ENCODE measurements at regions not wholly inside any gene's neighbourhood (a gene's known extent, or its start where the extent isn't known, plus 50 kb on each side); places are given as distances from the start of the nearest gene placed in this dataset.

GRCh38 chr5:3736926-3737325 lies 141.3 kb downstream of the IRX1 start:
- DNase-seq (ENCODE audit: low read depth, low spot score): no peak
- POLR2A ChIA-PET: no interaction called here
- CTCF ChIA-PET: no interaction called here
- TF ChIP-seq CTCF (IDR thresholded peaks at IDR 0.05; ENCODE audit: insufficient read depth, low read length, missing control alignments): no peak
- H3K4me3 ChIP-seq (ENCODE audit: low read depth, low read length): no peak overlapping the region

GRCh38 chr5:3738919-3739318 lies 143.3 kb downstream of the IRX1 start:
- TF ChIP-seq CTCF (IDR thresholded peaks at IDR 0.05; ENCODE audit: insufficient read depth, low read length, missing control alignments): no peak
- no peak overlapping the region for H3K4me3 ChIP-seq (ENCODE audit: low read depth, low read length)
- POLR2A ChIA-PET: no interaction called here
- no peak for DNase-seq (ENCODE audit: low read depth, low spot score)
- CTCF ChIA-PET: no interaction called here

GRCh38 chr5:3740546-3741373 lies 145.1 kb downstream of the IRX1 start:
- DNase-seq (ENCODE audit: low read depth, low spot score): no peak
- ChIA-PET CTCF (no interaction called here), POLR2A (no interaction called here)
- TF ChIP-seq CTCF (IDR thresholded peaks at IDR 0.05; ENCODE audit: insufficient read depth, low read length, missing control alignments): no peak
- H3K4me3 ChIP-seq (ENCODE audit: low read depth, low read length): no peak overlapping the region

GRCh38 chr5:3741374-3741770 lies 145.7 kb downstream of the IRX1 start:
- H3K4me3 ChIP-seq (ENCODE audit: low read depth, low read length): no peak overlapping the region
- CTCF ChIA-PET: no interaction called here
- POLR2A ChIA-PET: no interaction called here
- no peak for TF ChIP-seq CTCF (IDR thresholded peaks at IDR 0.05; ENCODE audit: insufficient read depth, low read length, missing control alignments)
- no peak for DNase-seq (ENCODE audit: low read depth, low spot score)

GRCh38 chr5:3742750-3743149 lies 147.1 kb downstream of the IRX1 start:
- no peak overlapping the region for H3K4me3 ChIP-seq (ENCODE audit: low read depth, low read length)
- no peak for TF ChIP-seq CTCF (IDR thresholded peaks at IDR 0.05; ENCODE audit: insufficient read depth, low read length, missing control alignments)
- ChIA-PET CTCF (no interaction called here), POLR2A (no interaction called here)
- DNase-seq (ENCODE audit: low read depth, low spot score): no peak

- TF ChIP-seq CTCF (IDR thresholded peaks at IDR 0.05; ENCODE audit: insufficient read depth, low read length, missing control alignments): no peak
These were observed 156.2 kb downstream of the IRX1 start for GRCh38 chr5:3751846-3752245.

More at GRCh38 chr5:3751846-3752245, 156.2 kb downstream of the IRX1 start:
- DNase-seq (ENCODE audit: low read depth, low spot score): no peak
- no peak overlapping the region for H3K4me3 ChIP-seq (ENCODE audit: low read depth, low read length)
- POLR2A ChIA-PET: no interaction called here
- CTCF ChIA-PET: no interaction called here
